PFSK-1 (cell line): ENCODE measurements at regions not wholly inside any gene's neighbourhood (a gene's known extent, or its start where the extent isn't known, plus 50 kb on each side); places are given as distances from the start of the nearest gene placed in this dataset.

Source experiments
- FOXP2 ChIP-seq: optimal IDR thresholded peaks from 2 replicates; pipeline ENCODE3; 2011; ENCODE audit warnings: borderline replicate concordance, control low read depth, inconsistent platforms; ENCODE audit not compliant: insufficient read depth; ENCODE audit errors: extremely low read length, extremely low read depth
- POLR2AphosphoS5 ChIP-seq: IDR thresholded peaks from 2 replicates; pipeline ENCODE4 v1.6.1; 2012; ENCODE audit warnings: low read depth, mild to moderate bottlenecking, control low read depth, low read length, moderate library complexity
- REST ChIP-seq, 2 experiments: IDR thresholded peaks; 2 replicates each; pipeline versions ENCODE4 v1.6.1 to v1.8.0; 2011 to 2012; ENCODE audit warnings: low read depth in 2 of 2, low read length in 2 of 2, control low read depth in 1 of 2, inconsistent platforms in 1 of 2, mild to moderate bottlenecking in 1 of 2, moderate library complexity in 1 of 2; ENCODE audit not compliant: insufficient read depth in 1 of 2
- SIN3A ChIP-seq: IDR thresholded peaks from 2 replicates; pipeline ENCODE4 v1.6.1; 2012; ENCODE audit warnings: mild to moderate bottlenecking, low read length, moderate library complexity, borderline replicate concordance; ENCODE audit not compliant: insufficient read depth
- TAF1 ChIP-seq: IDR thresholded peaks from 2 replicates; pipeline ENCODE4 v1.6.1; 2012; ENCODE audit warnings: low read length, control low read depth, borderline replicate concordance; ENCODE audit not compliant: insufficient read depth

- TF ChIP-seq REST (IDR thresholded peaks at IDR 0.05; ENCODE audit: insufficient read depth in 1 of 2, low read depth in 2 of 2, low read length in 2 of 2): no peak
- TF ChIP-seq FOXP2: no peak
- no peak for TF ChIP-seq POLR2AphosphoS5
- no peak for TF ChIP-seq TAF1
- no peak for TF ChIP-seq SIN3A
Measured at GRCh38 chr5:175810457-175810856, 60.9 kb upstream of the CPLX2 start.
